ENCODE measurements at regions not wholly inside any gene's neighbourhood (a gene's known extent, or its start where the extent isn't known, plus 50 kb on each side); places are given as distances from the start of the nearest gene placed in this dataset.
"Not testable (repeated sequence)": the region's sequence is repeated elsewhere in the genome, so short reads cannot be mapped to it uniquely, and the experiment has no call there.

DNA sequence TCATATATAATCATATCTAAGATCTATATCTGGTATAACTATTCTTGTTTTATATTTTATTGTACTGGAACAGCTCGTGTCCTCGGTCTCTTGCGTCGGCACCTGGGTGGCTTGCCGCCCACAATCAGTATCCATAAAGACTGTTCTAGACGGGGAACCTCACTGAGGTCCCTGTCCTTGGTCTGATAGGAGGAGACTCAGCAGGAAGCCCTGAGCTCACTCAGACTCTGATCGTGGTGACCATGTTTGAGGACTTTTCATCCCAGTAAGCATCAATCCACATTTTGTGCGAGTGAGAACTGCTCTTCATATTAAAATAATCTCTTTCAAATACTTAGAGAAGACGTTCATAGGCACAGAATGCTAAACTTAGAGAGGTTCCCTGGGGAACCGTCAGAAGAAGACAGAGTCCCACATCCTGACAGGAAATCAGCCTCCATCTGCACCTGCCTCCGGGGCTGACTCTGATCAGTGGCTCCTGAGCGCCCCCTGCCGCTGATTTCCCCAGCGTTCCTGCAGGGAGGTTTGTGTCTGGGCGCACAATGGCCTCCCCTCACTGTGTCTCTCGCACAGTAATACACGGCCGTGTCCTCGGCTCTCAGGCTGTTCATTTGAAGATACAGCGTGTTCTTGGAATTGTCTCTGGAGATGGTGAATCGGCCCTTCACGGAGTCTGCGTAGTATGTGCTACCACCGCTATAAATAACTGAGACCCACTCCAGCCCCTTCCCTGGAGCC is 1065.9 kb downstream of the TMEM121 start:
- H3K9me3 ChIP-seq (ENCODE audit: control insufficient read depth, insufficient read depth, low read length); H3K4me1 Mint-ChIP-seq; H3K27me3 ChIP-seq (ENCODE audit: control insufficient read depth, insufficient read depth, low read length); H3K4me1 ChIP-seq (ENCODE audit: control insufficient read depth, insufficient read depth, low read length); H3K4me3 ChIP-seq (ENCODE audit: low read length); H3K27ac ChIP-seq (ENCODE audit: low read length); H3K4me3 Mint-ChIP-seq; H3K27ac Mint-ChIP-seq; H3K36me3 ChIP-seq (ENCODE audit: control insufficient read depth, insufficient read depth, low read length); intact Hi-C loops (cut with micrococcal nuclease); ATAC-seq; H3K36me3 Mint-ChIP-seq; H3K9me3 Mint-ChIP-seq: not testable (repeated sequence)
- TF ChIP-seq, protein P1, sequence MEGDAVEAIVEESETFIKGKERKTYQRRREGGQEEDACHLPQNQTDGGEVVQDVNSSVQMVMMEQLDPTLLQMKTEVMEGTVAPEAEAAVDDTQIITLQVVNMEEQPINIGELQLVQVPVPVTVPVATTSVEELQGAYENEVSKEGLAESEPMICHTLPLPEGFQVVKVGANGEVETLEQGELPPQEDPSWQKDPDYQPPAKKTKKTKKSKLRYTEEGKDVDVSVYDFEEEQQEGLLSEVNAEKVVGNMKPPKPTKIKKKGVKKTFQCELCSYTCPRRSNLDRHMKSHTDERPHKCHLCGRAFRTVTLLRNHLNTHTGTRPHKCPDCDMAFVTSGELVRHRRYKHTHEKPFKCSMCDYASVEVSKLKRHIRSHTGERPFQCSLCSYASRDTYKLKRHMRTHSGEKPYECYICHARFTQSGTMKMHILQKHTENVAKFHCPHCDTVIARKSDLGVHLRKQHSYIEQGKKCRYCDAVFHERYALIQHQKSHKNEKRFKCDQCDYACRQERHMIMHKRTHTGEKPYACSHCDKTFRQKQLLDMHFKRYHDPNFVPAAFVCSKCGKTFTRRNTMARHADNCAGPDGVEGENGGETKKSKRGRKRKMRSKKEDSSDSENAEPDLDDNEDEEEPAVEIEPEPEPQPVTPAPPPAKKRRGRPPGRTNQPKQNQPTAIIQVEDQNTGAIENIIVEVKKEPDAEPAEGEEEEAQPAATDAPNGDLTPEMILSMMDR (IDR thresholded peaks at IDR 0.05), result peak; percentile 29
- WGBS (ENCODE audit: insufficient coverage), result 60% methylated on average over 12 of the region's 24 CpGs
- peaks cover 15 to 20% of the 10 kb centered on the region in 2 donors for H3K27me3 Mint-ChIP-seq (ENCODE audit: low read depth in 2 of 2)
- DNase-seq, result peak; percentile 27 to 32

- Histone ChIP-seq H3K4me1 (ENCODE audit: control insufficient read depth, insufficient read depth, low read length) (no peaks in the 10 kb centered on the region), H3K27me3 (ENCODE audit: control insufficient read depth, insufficient read depth, low read length) (no peaks in the 10 kb centered on the region), H3K36me3 (ENCODE audit: control insufficient read depth, insufficient read depth, low read length) (no peaks in the 10 kb centered on the region), H3K9me3 (ENCODE audit: control insufficient read depth, insufficient read depth, low read length) (no peaks in the 10 kb centered on the region), H3K4me3 (ENCODE audit: low read length) (no peak overlapping the region), H3K27ac (ENCODE audit: low read length) (no peak overlapping the region)
- H3K27me3 Mint-ChIP-seq (ENCODE audit: low read depth in 2 of 2), result peaks cover 28 to 72% of the 10 kb centered on the region in 2 donors
- no peaks in the 10 kb centered on the region for H3K4me1 Mint-ChIP-seq
- TF ChIP-seq, protein P1 (IDR thresholded peaks at IDR 0.05), result no peak
- WGBS (ENCODE audit: insufficient coverage), result 88% methylated on average over 1 of the region's 2 CpGs
- no peak overlapping the region for H3K4me3 Mint-ChIP-seq
- DNase-seq (no peak), ATAC-seq (no peak)
- no peaks in the 10 kb centered on the region for H3K36me3 Mint-ChIP-seq
- H3K9me3 Mint-ChIP-seq, result no peaks in the 10 kb centered on the region
- intact Hi-C loops (cut with micrococcal nuclease), result no loop called here
- no peak overlapping the region for H3K27ac Mint-ChIP-seq
Observed at GRCh38 chr14:106599209-106599608, 1072.8 kb downstream of the TMEM121 start.

- H3K27me3 Mint-ChIP-seq (ENCODE audit: low read depth in 2 of 2), result peaks cover 37 to 48% of the 10 kb centered on the region in 2 donors
- H3K36me3 Mint-ChIP-seq, result no peaks in the 10 kb centered on the region
- H3K27ac ChIP-seq (ENCODE audit: low read length), result no peak overlapping the region
- H3K27ac Mint-ChIP-seq, result no peak overlapping the region
- H3K36me3 ChIP-seq (ENCODE audit: control insufficient read depth, insufficient read depth, low read length), result no peaks in the 10 kb centered on the region
- no peak overlapping the region for H3K4me3 Mint-ChIP-seq
- TF ChIP-seq, protein P1 (IDR thresholded peaks at IDR 0.05), result peak; percentile 64
- H3K27me3 ChIP-seq (ENCODE audit: control insufficient read depth, insufficient read depth, low read length), result no peaks in the 10 kb centered on the region
- peak; percentile 89 to 100 (median 96) for ATAC-seq
- no peaks in the 10 kb centered on the region for H3K4me1 Mint-ChIP-seq
- no peaks in the 10 kb centered on the region for H3K9me3 ChIP-seq (ENCODE audit: control insufficient read depth, insufficient read depth, low read length)
- H3K4me3 ChIP-seq (ENCODE audit: low read length), result no peak overlapping the region
- intact Hi-C loops (cut with micrococcal nuclease), result no loop called here
- no peaks in the 10 kb centered on the region for H3K9me3 Mint-ChIP-seq
- WGBS (ENCODE audit: insufficient coverage), result 46% methylated on average over 23 of the region's 27 CpGs
- no peaks in the 10 kb centered on the region for H3K4me1 ChIP-seq (ENCODE audit: control insufficient read depth, insufficient read depth, low read length)
- DNase-seq, result peak; percentile 69 to 86
Observed at GRCh38 chr14:106605548-106606448, 1079.4 kb downstream of the TMEM121 start.

Data from natural killer cell (primary cell).